ENCODE measurements at regions not wholly inside any gene's neighbourhood (a gene's known extent, or its start where the extent isn't known, plus 50 kb on each side); places are given as distances from the start of the nearest gene placed in this dataset.

- Histone ChIP-seq H3K4me3 (replicated peaks in 1 of 3; ENCODE audit: insufficient read depth in 1 of 3, low read depth in 1 of 3, low read length in 3 of 3) (no peak overlapping the region), H3K79me2 (ENCODE audit: control insufficient read depth, insufficient read depth, low read length) (no peaks in the 10 kb centered on the region), H3K27ac (ENCODE audit: insufficient read depth, low read depth, low read length) (no peak overlapping the region), H4K20me1 (replicated peaks; ENCODE audit: control insufficient read depth, extremely low read depth, insufficient read depth, low read length) (no peaks in the 10 kb centered on the region), H3K4me2 (ENCODE audit: insufficient read depth, low read length) (no peak overlapping the region), H2AFZ (ENCODE audit: low read depth, low read length) (no peak overlapping the region), H3K9me3 (replicated peaks; ENCODE audit: control insufficient read depth, insufficient read depth, low read length) (no peaks in the 10 kb centered on the region), H3K36me3 (ENCODE audit: control insufficient read depth in 2 of 2, extremely low read depth in 1 of 2, insufficient read depth in 2 of 2, low read length in 2 of 2) (no peaks in the 10 kb centered on the region), H3K4me1 (ENCODE audit: control insufficient read depth, extremely low read depth, insufficient read depth, low read length) (no peaks in the 10 kb centered on the region), H3K9me1 (replicated peaks; ENCODE audit: control insufficient read depth, extremely low read depth, insufficient read depth, low read length) (no peaks in the 10 kb centered on the region), H3K27me3 (ENCODE audit: control insufficient read depth in 2 of 2, insufficient read depth in 2 of 2, low read length in 2 of 2) (no peaks in the 10 kb centered on the region), H3K9ac (replicated peaks; ENCODE audit: extremely low read depth, insufficient read depth, low read length) (no peak overlapping the region)
- ChIA-PET POLR2A (no interaction called here), CTCF (no interaction called here)
- FAIRE-seq (no peak), DNase-seq (ENCODE audit: low read depth, low spot score) (no peak)
- no TSS peak for BruUV-seq (replicated peaks)
- intact Hi-C loops (cut with micrococcal nuclease) (no loop called here), dilution Hi-C loops (cut with MboI; ENCODE audit: extremely low pct_ligation_motif_present, low sequenced_read_pairs) (no loop called here)
- no peak for TF ChIP-seq POLR2AphosphoS5 (IDR thresholded peaks at IDR 0.05; ENCODE audit: insufficient read depth, low read depth, low read length)
- no peak for TF ChIP-seq POLR2A (IDR thresholded peaks at IDR 0.05; ENCODE audit: low read depth, low read length)
- TF ChIP-seq MYC (IDR thresholded peaks at IDR 0.05; ENCODE audit: low read depth, low read length): no peak
Measured at GRCh38 chr5:139734539-139734916, 61.1 kb upstream of the PSD2 start.

GRCh38 chr5:139738193-139739149, 57.1 kb upstream of the PSD2 start:
- TF ChIP-seq FOS (IDR thresholded peaks at IDR 0.05; ENCODE audit: borderline replicate concordance, insufficient read depth, low read length) (no peak), POLR2AphosphoS5 (IDR thresholded peaks at IDR 0.05; ENCODE audit: insufficient read depth, low read depth, low read length) (no peak), POLR2A (IDR thresholded peaks at IDR 0.05; ENCODE audit: low read depth, low read length) (no peak), CTCF (IDR thresholded peaks at IDR 0.05; ENCODE audit: extremely low read depth in 1 of 2, insufficient read depth in 1 of 2, low read depth in 1 of 2, low read length in 2 of 2) (no peak), MAX (IDR thresholded peaks at IDR 0.05; ENCODE audit: insufficient read depth, insufficient read length) (no peak), GATA2 (IDR thresholded peaks at IDR 0.05; ENCODE audit: insufficient read depth, insufficient read length, low read depth, low read length) (no peak), MYC (IDR thresholded peaks at IDR 0.05; ENCODE audit: low read depth, low read length) (no peak), EZH2 (IDR thresholded peaks at IDR 0.05; ENCODE audit: borderline replicate concordance, low read depth, low read length, severe bottlenecking) (no peak), JUN (IDR thresholded peaks at IDR 0.05; ENCODE audit: borderline replicate concordance, insufficient read depth, insufficient read length, low read depth) (no peak)
- no TSS peak for BruUV-seq (replicated peaks)
- Histone ChIP-seq H3K27me3 (ENCODE audit: control insufficient read depth in 2 of 2, insufficient read depth in 2 of 2, low read length in 2 of 2) (no peaks in the 10 kb centered on the region), H3K4me3 (replicated peaks in 1 of 3; ENCODE audit: insufficient read depth in 1 of 3, low read depth in 1 of 3, low read length in 3 of 3) (no peak overlapping the region), H3K79me2 (ENCODE audit: control insufficient read depth, insufficient read depth, low read length) (no peaks in the 10 kb centered on the region), H3K9me3 (replicated peaks; ENCODE audit: control insufficient read depth, insufficient read depth, low read length) (no peaks in the 10 kb centered on the region), H3K27ac (ENCODE audit: insufficient read depth, low read depth, low read length) (no peak overlapping the region), H3K36me3 (ENCODE audit: control insufficient read depth in 2 of 2, extremely low read depth in 1 of 2, insufficient read depth in 2 of 2, low read length in 2 of 2) (no peaks in the 10 kb centered on the region), H3K9me1 (replicated peaks; ENCODE audit: control insufficient read depth, extremely low read depth, insufficient read depth, low read length) (no peaks in the 10 kb centered on the region), H3K4me1 (ENCODE audit: control insufficient read depth, extremely low read depth, insufficient read depth, low read length) (no peaks in the 10 kb centered on the region), H4K20me1 (replicated peaks; ENCODE audit: control insufficient read depth, extremely low read depth, insufficient read depth, low read length) (no peaks in the 10 kb centered on the region), H3K4me2 (ENCODE audit: insufficient read depth, low read length) (no peak overlapping the region), H2AFZ (ENCODE audit: low read depth, low read length) (no peak overlapping the region), H3K9ac (replicated peaks; ENCODE audit: extremely low read depth, insufficient read depth, low read length) (no peak overlapping the region)
- ChIA-PET POLR2A (no interaction called here), CTCF (no interaction called here)
- dilution Hi-C loops (cut with MboI; ENCODE audit: extremely low pct_ligation_motif_present, low sequenced_read_pairs) (no loop called here), intact Hi-C loops (cut with micrococcal nuclease) (no loop called here)
- FAIRE-seq (no peak), DNase-seq (ENCODE audit: low read depth, low spot score) (no peak)
